ENCODE measurements at regions not wholly inside any gene's neighbourhood (a gene's known extent, or its start where the extent isn't known, plus 50 kb on each side); places are given as distances from the start of the nearest gene placed in this dataset.
"Not testable (repeated sequence)": the region's sequence is repeated elsewhere in the genome, so short reads cannot be mapped to it uniquely, and the experiment has no call there.

- peak; percentile 1 for DNase-seq (ENCODE audit: low spot score)
Measured at GRCh38 chr9:7542693-7543092, 256.9 kb downstream of the DMAC1 start.

- no peak for DNase-seq (ENCODE audit: low spot score)
Measured at GRCh38 chr9:7542126-7542525, 257.5 kb downstream of the DMAC1 start.

GRCh38 chr9:7536310-7536939 lies 263.2 kb downstream of the DMAC1 start:
- DNase-seq (ENCODE audit: low spot score): peak; percentile 27

- DNase-seq (ENCODE audit: low spot score): no peak
Measured at GRCh38 chr9:7534211-7534935, 265.2 kb downstream of the DMAC1 start.

GRCh38 chr9:7533376-7534090 lies 266.0 kb downstream of the DMAC1 start:
- DNase-seq (ENCODE audit: low spot score): no peak

- no peak for DNase-seq (ENCODE audit: low spot score)
Measured at GRCh38 chr9:7523426-7524043, 276.0 kb downstream of the DMAC1 start.

GRCh38 chr9:7520396-7520795 lies 279.2 kb downstream of the DMAC1 start:
- no peak for DNase-seq (ENCODE audit: low spot score)

GRCh38 chr9:7516376-7516775 lies 283.2 kb downstream of the DMAC1 start:
- no peak for DNase-seq (ENCODE audit: low spot score)

- DNase-seq (ENCODE audit: low spot score): no peak
Measured at GRCh38 chr9:7510199-7510598, 289.4 kb downstream of the DMAC1 start.

- no peak for DNase-seq (ENCODE audit: low spot score)
Measured at GRCh38 chr9:7509576-7510145, 289.9 kb downstream of the DMAC1 start.

GRCh38 chr9:7508516-7508915 lies 291.1 kb downstream of the DMAC1 start:
- no peak for DNase-seq (ENCODE audit: low spot score)

GRCh38 chr9:7507566-7508270 lies 291.9 kb downstream of the DMAC1 start:
- no peak for DNase-seq (ENCODE audit: low spot score)

- no peak for DNase-seq (ENCODE audit: low spot score)
Measured at GRCh38 chr9:7507026-7507425, 292.6 kb downstream of the DMAC1 start.

- DNase-seq (ENCODE audit: low spot score): no peak
Measured at GRCh38 chr9:7500521-7500920, 299.1 kb downstream of the DMAC1 start.

- no peak for DNase-seq (ENCODE audit: low spot score)
Measured at GRCh38 chr9:7491641-7492040, 307.9 kb downstream of the DMAC1 start.

GRCh38 chr9:7490317-7491108 lies 309.1 kb downstream of the DMAC1 start:
- no peak for DNase-seq (ENCODE audit: low spot score)

GRCh38 chr9:7489036-7489435 lies 310.5 kb downstream of the DMAC1 start:
- no peak for DNase-seq (ENCODE audit: low spot score)

GRCh38 chr9:7484014-7484413 lies 315.6 kb downstream of the DMAC1 start:
- DNase-seq (ENCODE audit: low spot score): not testable (repeated sequence)

- DNase-seq (ENCODE audit: low spot score): no peak
Measured at GRCh38 chr9:7481570-7481969, 318.0 kb downstream of the DMAC1 start.

GRCh38 chr9:7479300-7479699 lies 320.3 kb downstream of the DMAC1 start:
- DNase-seq (ENCODE audit: low spot score): no peak

- DNase-seq (ENCODE audit: low spot score): no peak
Measured at GRCh38 chr9:7478646-7479045, 320.9 kb downstream of the DMAC1 start.
